Astrocyte (in vitro differentiated cells and primary cell): ENCODE measurements at regions not wholly inside any gene's neighbourhood (a gene's known extent, or its start where the extent isn't known, plus 50 kb on each side); places are given as distances from the start of the nearest gene placed in this dataset.

Experiments used
- EZH2 ChIP-seq: IDR thresholded peaks from 2 replicates; pipeline ENCODE4 v1.6.1; 2012; ENCODE audit warnings: mild to moderate bottlenecking, low read length, inconsistent platforms; ENCODE audit not compliant: insufficient read depth
- TF ChIP-seq, protein P1 (sequence below): IDR thresholded peaks from 2 replicates; pipeline ENCODE4 v1.5.1; 2011; ENCODE audit warnings: low read depth, mild to moderate bottlenecking, inconsistent platforms, low read length, moderate library complexity; ENCODE audit not compliant: insufficient read depth

DNA sequence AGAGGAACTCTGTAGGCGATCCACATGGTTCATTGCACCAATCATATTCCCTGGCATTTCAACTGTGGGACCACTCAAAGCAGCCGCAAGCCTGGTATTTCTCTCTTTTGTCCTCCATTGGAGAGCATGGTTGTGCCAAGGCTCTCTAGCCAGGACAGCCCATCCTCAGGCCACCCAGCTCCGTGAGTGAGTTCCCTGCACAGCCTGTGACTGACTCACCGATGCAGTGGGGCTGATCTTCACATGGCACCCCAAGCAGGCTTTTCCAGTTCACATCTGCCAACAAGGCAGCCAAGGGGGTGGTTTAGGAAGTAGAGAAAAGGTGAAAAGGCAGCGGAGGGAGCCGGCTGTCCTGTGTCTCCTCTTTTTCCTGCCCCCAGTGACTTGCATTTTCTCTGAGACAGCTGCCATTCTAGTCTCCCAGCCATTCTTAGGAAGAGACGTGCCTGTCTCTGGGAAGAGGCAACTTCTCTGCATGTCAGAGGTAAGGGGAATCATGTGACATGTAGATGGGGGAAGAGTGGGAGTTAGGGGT lies 69.2 kb downstream of the MID1IP1 start:
- TF ChIP-seq, protein P1, sequence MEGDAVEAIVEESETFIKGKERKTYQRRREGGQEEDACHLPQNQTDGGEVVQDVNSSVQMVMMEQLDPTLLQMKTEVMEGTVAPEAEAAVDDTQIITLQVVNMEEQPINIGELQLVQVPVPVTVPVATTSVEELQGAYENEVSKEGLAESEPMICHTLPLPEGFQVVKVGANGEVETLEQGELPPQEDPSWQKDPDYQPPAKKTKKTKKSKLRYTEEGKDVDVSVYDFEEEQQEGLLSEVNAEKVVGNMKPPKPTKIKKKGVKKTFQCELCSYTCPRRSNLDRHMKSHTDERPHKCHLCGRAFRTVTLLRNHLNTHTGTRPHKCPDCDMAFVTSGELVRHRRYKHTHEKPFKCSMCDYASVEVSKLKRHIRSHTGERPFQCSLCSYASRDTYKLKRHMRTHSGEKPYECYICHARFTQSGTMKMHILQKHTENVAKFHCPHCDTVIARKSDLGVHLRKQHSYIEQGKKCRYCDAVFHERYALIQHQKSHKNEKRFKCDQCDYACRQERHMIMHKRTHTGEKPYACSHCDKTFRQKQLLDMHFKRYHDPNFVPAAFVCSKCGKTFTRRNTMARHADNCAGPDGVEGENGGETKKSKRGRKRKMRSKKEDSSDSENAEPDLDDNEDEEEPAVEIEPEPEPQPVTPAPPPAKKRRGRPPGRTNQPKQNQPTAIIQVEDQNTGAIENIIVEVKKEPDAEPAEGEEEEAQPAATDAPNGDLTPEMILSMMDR = no peak
- no peak for TF ChIP-seq EZH2
